GM12878 (cell line): ENCODE measurements at regions not wholly inside any gene's neighbourhood (a gene's known extent, or its start where the extent isn't known, plus 50 kb on each side); places are given as distances from the start of the nearest gene placed in this dataset.

Source experiments
- ATAC-seq: fragments of 200-7000 bp; cut with Tn5 transposase; 3 replicates; pipeline ENCODE4 v1.9.1; 2020; ENCODE audit warnings: mild to moderate bottlenecking, moderate library complexity
- BruUV-seq: library from RNA; stranded (reverse); fragments of 400-500 nt; replicated peaks from 2 replicates; lab custom pipeline; 2021; lab: Mats Ljungman, UMichigan
- CTCF ChIA-PET: fragments of 300-600 bp; sonication (Branson Sonifier 250); formaldehyde crosslinking; extraction: SDS; loops from one replicate; lab custom pipeline; 2021; ENCODE audit warnings: inconsistent platforms; lab: Yijun Ruan, JAX
- POLR2A ChIA-PET: fragments of 350-600 bp; formaldehyde crosslinking; extraction: SDS; loops from one replicate; lab custom pipeline; 2021; ENCODE audit warnings: inconsistent platforms; lab: Charles Lee
- RAD21 ChIA-PET: fragments of 300-600 bp; sonication (Branson Sonifier 250); formaldehyde crosslinking; loops from one replicate; lab custom pipeline; 2023; ENCODE audit warnings: antibody characterized with exemption; ENCODE audit not compliant: unreplicated experiment; lab: Charles Lee
- SMC1A ChIA-PET: fragments of 300-600 bp; sonication (Branson Sonifier 250); formaldehyde crosslinking; loops from one replicate; lab custom pipeline; 2023; ENCODE audit not compliant: unreplicated experiment, uncharacterized antibody; lab: Charles Lee
- DNase-seq: peaks from one replicate; pipeline ENCODE4 v3.0.0-alpha.2; 2011; ENCODE audit warnings: low read depth, low spot score
- FAIRE-seq: peaks from 3 replicates; lab custom pipeline; 2011; peaks lifted over from hg19 to GRCh38; lab: Jason Lieb, UNC
- H2AFZ ChIP-seq: 2 replicates; pipeline ENCODE4 v1.6.0; 2011; ENCODE audit warnings: low read depth, low read length, control low read depth; ENCODE audit not compliant: control insufficient read depth
- H3K27ac ChIP-seq: 2 replicates; pipeline ENCODE4 v1.5.1; 2011; ENCODE audit warnings: control low read depth; ENCODE audit not compliant: control insufficient read depth, insufficient read depth
- H3K27me3 ChIP-seq, 2 experiments: replicated peaks in 1 of 2; 2 replicates each; pipeline versions ENCODE4 v1.6.0 to v1.6.1; 2011; ENCODE audit warnings: low read length in 1 of 2; ENCODE audit not compliant: control insufficient read depth in 2 of 2, insufficient read depth in 2 of 2
- H3K36me3 ChIP-seq, 2 experiments: 2 replicates each; pipeline ENCODE4 v1.5.1; 2011; ENCODE audit warnings: low read length in 1 of 2; ENCODE audit not compliant: control insufficient read depth in 2 of 2, insufficient read depth in 2 of 2
- H3K4me1 ChIP-seq: 2 replicates; pipeline ENCODE4 v1.6.1; 2011; ENCODE audit warnings: mild to moderate bottlenecking, low read length, moderate library complexity, mixed read lengths; ENCODE audit not compliant: control insufficient read depth, insufficient read depth
- H3K4me2 ChIP-seq: 2 replicates; pipeline ENCODE4 v1.6.0; 2011; ENCODE audit warnings: control low read depth; ENCODE audit not compliant: control insufficient read depth, insufficient read depth
- H3K4me3 ChIP-seq: fragments of 200-600 bp; sonication (generic); 2 replicates; pipeline ENCODE4 v1.5.1; 2016
- H3K79me2 ChIP-seq: 2 replicates; pipeline ENCODE4 v1.6.0; 2011; ENCODE audit warnings: low read length; ENCODE audit not compliant: control insufficient read depth, insufficient read depth
- H3K9ac ChIP-seq: 2 replicates; pipeline ENCODE4 v1.8.0; 2011; ENCODE audit warnings: low read length, control low read depth, mixed read lengths; ENCODE audit not compliant: control insufficient read depth, insufficient read depth
- H3K9me3 ChIP-seq: replicated peaks from 3 replicates; pipeline ENCODE4 v1.5.1; 2011; ENCODE audit warnings: mild to moderate bottlenecking, low read length; ENCODE audit not compliant: control insufficient read depth, insufficient read depth
- H4K20me1 ChIP-seq: 2 replicates; pipeline ENCODE4 v1.6.0; 2011; ENCODE audit not compliant: control insufficient read depth, insufficient read depth
- BHLHE40 ChIP-seq, 2 experiments: fragments of 450-650 bp in 1 of 2; IDR thresholded peaks; 2 replicates each; pipeline ENCODE4 v1.6.1; 2011 to 2017; ENCODE audit warnings: low read depth in 2 of 2, borderline replicate concordance in 1 of 2, improper control_type of control experiment in 1 of 2, low read length in 1 of 2, mild to moderate bottlenecking in 1 of 2
- BRCA1 ChIP-seq: IDR thresholded peaks from 2 replicates; pipeline ENCODE4 v1.6.1; 2011; ENCODE audit warnings: low read depth, low read length, improper control_type of control experiment
- MTA3 ChIP-seq: IDR thresholded peaks from 2 replicates; pipeline ENCODE4 v1.6.1; 2012; ENCODE audit warnings: low read length, inconsistent platforms, borderline replicate concordance
- TCF12 ChIP-seq: IDR thresholded peaks from 2 replicates; pipeline ENCODE4 v1.6.1; 2011; ENCODE audit warnings: low read depth, mild to moderate bottlenecking, low read length
- YBX1 ChIP-seq: fragments of 450-650 bp; IDR thresholded peaks from 2 replicates; pipeline ENCODE4 v1.6.1; 2016; ENCODE audit warnings: antibody characterized with exemption
- WGBS: methylation state at CpG from one replicate; pipeline ENCODE4 v1.1.6; 2016; ENCODE audit warnings: low lambda C conversion rate; ENCODE audit not compliant: insufficient replicate concordance, insufficient coverage; ENCODE audit errors: missing lambda C conversion rate; 5-methylcytosine and 5-hydroxymethylcytosine counted together
- in situ Hi-C: fragments of 300-500 bp; cut with MboI; formaldehyde crosslinking; loops from 9 replicates; pipeline ENCODE4 v1.14.3; 2018; ENCODE audit warnings: mixed read lengths
- intact Hi-C: fragments of 100-400 bp; cut with micrococcal nuclease; formaldehyde crosslinking; loops from one replicate; pipeline ENCODE4 v1.14.2; 2022; ENCODE audit not compliant: unreplicated experiment
- TF ChIP-seq, protein P1 (sequence below): fragments of 450-650 bp; IDR thresholded peaks from 2 replicates; pipeline ENCODE4 v1.6.1; 2017; ENCODE audit warnings: mild to moderate bottlenecking, moderate library complexity
- TF ChIP-seq, protein P2 (sequence below): IDR thresholded peaks from 2 replicates; pipeline ENCODE4 v1.6.1; 2012; ENCODE audit warnings: low read depth, low read length, improper control_type of control experiment

DNA sequence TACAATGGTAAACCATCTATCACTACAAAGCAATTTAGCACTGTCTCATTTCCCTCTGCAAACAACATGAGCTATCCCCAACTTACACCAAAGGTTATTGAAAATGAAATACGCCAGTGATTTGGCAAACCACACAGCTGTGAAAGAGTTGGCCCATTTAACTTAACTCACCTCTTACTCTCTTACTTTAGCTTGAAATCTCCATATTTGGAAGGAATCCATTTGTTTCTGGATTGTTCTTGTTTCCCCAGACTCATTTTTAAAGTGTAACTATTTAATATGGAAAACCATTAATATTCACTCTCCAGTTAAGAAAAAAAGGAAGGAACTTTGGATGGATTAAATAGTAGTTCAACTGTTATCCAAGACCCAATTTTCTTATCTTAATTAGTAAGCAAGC lies 93.7 kb upstream of the TRIB2 start:
- Histone ChIP-seq H3K27me3 (0 out of 4 replicates have a peak, but pooled peaks cover 0 to 2% of the 10 kb centered on the region in 2 experiments), H2AFZ (no peak overlapping the region), H3K4me1 (no peaks in the 10 kb centered on the region), H3K4me3 (no peak overlapping the region), H3K4me2 (no peak overlapping the region), H3K79me2 (no peaks in the 10 kb centered on the region), H3K9me3 (no peaks in the 10 kb centered on the region), H4K20me1 (no peaks in the 10 kb centered on the region), H3K9ac (no peak overlapping the region), H3K36me3 (no peaks in the 10 kb centered on the region), H3K27ac (no peak overlapping the region)
- ChIA-PET POLR2A (no interaction called here), SMC1A (interaction anchor here (0.6 to 1.6 kb wide), 3 partner anchors 10 to 680 kb away, joined by 3 to 5 read pairs (median 3); partner anchors contain the start of gene TRIB2), RAD21 (no interaction called here), CTCF (no interaction called here)
- BruUV-seq = no TSS peak
- 78% methylated on average over 1 of the region's 1 CpG for WGBS
- FAIRE-seq = no peak
- intact Hi-C loops (no loop called here), in situ Hi-C loops (no loop called here)
- no peak for ATAC-seq
- no peak for TF ChIP-seq MTA3
- TF ChIP-seq YBX1 = no peak
- no peak for TF ChIP-seq BHLHE40 (IDR thresholded peaks at IDR 0.05; ENCODE audit: borderline replicate concordance in 1 of 2, low read depth in 2 of 2, low read length in 1 of 2)
- no peak for TF ChIP-seq BRCA1
- TF ChIP-seq, protein P1, sequence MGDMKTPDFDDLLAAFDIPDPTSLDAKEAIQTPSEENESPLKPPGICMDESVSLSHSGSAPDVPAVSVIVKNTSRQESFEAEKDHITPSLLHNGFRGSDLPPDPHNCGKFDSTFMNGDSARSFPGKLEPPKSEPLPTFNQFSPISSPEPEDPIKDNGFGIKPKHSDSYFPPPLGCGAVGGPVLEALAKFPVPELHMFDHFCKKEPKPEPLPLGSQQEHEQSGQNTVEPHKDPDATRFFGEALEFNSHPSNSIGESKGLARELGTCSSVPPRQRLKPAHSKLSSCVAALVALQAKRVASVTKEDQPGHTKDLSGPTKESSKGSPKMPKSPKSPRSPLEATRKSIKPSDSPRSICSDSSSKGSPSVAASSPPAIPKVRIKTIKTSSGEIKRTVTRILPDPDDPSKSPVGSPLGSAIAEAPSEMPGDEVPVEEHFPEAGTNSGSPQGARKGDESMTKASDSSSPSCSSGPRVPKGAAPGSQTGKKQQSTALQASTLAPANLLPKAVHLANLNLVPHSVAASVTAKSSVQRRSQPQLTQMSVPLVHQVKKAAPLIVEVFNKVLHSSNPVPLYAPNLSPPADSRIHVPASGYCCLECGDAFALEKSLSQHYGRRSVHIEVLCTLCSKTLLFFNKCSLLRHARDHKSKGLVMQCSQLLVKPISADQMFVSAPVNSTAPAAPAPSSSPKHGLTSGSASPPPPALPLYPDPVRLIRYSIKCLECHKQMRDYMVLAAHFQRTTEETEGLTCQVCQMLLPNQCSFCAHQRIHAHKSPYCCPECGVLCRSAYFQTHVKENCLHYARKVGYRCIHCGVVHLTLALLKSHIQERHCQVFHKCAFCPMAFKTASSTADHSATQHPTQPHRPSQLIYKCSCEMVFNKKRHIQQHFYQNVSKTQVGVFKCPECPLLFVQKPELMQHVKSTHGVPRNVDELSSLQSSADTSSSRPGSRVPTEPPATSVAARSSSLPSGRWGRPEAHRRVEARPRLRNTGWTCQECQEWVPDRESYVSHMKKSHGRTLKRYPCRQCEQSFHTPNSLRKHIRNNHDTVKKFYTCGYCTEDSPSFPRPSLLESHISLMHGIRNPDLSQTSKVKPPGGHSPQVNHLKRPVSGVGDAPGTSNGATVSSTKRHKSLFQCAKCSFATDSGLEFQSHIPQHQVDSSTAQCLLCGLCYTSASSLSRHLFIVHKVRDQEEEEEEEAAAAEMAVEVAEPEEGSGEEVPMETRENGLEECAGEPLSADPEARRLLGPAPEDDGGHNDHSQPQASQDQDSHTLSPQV = no peak
- no peak for TF ChIP-seq TCF12
- TF ChIP-seq, protein P2, sequence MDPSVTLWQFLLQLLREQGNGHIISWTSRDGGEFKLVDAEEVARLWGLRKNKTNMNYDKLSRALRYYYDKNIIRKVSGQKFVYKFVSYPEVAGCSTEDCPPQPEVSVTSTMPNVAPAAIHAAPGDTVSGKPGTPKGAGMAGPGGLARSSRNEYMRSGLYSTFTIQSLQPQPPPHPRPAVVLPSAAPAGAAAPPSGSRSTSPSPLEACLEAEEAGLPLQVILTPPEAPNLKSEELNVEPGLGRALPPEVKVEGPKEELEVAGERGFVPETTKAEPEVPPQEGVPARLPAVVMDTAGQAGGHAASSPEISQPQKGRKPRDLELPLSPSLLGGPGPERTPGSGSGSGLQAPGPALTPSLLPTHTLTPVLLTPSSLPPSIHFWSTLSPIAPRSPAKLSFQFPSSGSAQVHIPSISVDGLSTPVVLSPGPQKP = no peak
- no peak for DNase-seq
